GM19035 (cell line): ENCODE measurements at regions not wholly inside any gene's neighbourhood (a gene's known extent, or its start where the extent isn't known, plus 50 kb on each side); places are given as distances from the start of the nearest gene placed in this dataset.

Experiments
- ATAC-seq: cut with Tn5 transposase; IDR thresholded peaks from one replicate; pipeline ENCODE4 v1.9.1; 2021; ENCODE audit not compliant: unreplicated experiment

DNA sequence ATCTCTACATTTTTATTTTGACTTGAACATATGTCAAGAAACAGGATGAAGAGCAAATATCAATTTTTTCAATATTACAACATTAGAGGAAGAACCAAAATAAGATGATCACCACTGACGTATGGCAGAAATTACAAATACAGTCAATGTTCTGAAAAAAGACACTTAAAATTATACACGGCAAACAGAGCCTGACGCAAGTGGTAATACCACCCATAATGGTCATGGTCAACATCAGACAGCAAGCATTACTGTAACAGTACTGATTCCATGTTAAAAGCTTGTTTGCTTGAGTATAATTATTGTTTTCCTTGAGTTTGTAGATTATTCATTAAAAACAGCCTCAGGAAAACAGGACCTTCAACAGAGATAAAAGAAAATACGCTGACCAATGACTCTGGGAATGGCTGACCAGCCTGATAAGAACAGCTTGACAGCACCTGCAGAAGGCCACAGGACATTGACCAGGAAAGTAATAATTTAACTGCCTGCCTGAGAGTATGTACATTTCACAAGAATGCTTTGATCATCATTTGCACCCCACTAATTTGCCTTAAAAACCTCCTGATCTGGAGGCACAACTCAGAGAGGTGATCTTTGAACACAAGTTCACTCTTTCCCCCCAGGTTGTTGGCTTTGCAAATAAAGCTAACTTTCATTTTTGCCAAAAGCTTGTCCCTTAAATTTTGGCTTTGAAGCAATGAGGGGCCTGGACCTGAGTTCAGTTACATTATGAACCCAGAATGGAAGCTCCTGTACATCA is 187.3 kb downstream of the IPO8 start:
- no peak for ATAC-seq

DNA sequence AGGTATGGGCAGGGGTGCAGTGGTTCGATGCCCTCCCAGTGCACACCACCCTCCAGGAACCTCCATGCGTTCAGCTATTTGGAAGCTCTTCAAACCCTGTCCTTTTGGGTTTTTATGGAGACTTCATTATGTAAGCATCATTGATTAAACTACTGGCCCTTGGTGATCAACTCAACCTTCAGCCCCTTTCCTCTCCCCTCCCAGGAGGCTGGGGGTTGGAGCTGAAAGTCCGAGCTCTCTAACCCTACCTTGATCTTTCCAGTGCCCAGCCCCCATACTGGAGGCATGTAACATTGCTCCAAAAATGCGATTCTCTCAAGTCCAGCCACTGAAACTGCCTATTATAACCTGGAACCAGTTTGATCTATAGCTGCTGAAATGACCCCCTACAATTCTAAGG is 188.1 kb downstream of the IPO8 start:
- ATAC-seq = no peak

DNA sequence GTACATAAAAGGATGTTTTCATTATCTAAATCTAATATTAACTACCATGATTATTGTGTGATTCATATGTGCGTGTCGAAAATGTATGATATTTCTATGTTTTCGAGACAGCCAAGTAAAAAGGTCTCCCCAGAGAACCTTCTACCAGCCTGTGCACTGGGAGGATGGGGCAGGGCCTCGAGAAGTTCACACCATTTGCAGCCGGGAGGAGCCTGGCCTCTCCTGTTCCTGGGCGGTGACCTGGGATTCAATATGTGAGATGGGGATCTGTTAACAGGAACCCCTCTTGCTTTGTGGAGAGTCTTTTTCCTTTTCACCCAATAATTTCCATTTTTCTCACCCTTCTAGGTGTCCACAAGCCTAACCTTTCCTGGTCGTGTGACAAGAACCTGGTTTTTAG is 189.3 kb downstream of the IPO8 start:
- ATAC-seq = no peak

DNA sequence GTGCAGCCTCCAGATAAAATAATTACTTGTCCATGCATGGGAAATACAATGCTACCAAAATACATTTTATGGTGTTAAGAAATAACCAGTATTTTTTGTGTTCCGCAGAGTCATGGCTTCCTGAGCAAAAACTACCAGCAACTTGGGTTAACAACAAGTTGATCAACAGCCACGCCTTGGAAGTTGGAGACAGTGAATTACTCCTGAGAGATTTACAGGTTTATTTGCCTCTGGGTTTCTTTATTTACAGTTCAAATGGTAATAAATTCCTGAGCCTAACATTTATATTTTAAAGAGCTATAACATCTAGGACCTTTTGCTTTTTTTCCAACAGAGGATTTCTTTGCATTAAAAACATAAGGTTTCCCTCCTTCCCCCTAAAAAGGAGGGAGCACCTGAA is 194.0 kb downstream of the IPO8 start:
- no peak for ATAC-seq

DNA sequence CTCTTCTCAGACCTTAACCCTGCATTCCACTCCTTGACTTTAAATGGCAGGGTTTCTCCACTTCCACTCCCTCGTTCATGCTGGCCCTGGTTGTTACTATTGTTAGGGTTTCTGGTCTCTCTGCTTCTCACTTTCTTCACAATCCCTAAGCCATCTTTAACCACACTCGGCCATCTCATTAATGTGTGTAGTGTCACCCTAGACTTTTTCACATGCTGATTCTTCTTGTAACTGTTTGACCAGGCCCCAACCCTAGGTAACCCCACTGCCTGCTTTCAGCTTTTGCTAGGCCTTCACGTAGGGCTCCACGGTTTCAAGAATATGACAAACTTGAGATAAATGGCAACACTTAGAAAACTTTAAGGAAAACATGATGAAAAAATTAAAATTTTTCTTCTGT is 195.1 kb downstream of the IPO8 start:
- no peak for ATAC-seq

DNA sequence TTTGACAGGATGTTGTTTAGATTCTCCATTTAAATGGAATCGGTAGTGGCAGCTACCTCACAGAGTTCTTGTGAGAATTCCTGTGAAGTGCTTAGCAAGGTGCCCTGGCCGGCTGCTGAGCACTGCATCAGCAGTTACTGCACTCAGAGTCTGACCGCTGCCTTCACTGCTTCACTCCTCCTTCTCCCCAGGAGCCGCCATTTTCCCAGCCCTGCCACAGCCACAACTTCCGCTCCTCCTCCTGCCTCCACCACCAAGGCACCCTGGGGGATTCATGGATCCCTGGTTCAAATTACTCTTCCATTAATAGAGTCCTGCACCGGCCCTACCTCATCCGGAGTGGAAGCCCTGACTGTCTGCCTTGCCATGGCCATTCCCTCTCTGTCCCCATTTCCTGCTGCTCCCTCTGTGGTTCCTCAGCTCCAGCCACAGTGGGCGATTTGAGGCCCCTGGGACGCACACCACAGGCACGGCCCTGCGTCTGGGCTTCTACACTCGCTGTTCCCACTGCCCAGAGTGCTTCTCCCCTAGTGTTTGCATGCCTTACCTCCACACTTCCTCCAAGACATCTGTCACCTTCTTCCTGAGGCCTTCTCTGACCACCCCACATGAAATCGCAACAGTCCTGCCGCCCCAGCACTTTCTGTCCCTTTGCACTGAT is 210.3 kb downstream of the IPO8 start:
- ATAC-seq = no peak

DNA sequence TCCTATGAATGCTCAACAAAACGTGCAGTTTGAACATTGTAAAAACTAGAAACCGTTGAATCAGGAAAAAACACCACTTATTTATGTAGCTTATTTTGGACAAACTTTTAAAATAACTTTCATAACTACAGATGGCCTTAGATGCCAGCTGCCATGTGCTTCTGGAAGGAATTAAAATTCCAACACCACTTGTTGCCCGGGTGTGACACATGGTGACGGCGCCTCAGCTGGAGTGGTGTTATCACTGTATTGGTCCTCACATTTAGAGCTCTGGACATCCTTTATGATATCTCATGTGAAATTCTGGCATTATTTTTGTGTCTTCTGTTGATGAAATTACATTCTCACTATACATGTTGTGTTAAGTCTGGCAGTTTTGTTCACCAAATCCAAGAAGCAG is 211.0 kb downstream of the IPO8 start:
- no peak for ATAC-seq

DNA sequence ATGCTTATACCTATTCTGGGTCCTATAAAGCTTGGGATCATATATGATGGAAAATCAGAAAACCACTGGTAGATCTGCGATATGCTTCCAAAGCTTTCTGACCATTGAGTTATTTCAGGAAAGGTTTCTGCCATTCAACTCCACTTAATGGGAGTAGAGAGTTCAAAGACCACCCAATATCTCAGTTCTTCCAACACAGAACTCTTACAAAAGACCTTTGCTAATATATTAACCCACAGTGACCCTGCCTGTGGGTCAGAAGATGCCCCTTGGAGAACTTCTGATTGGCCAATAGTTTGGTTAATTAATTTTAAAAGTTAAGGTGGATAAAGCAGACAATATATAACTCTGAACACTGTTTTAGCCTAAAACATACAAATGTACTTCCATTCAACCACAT is 213.0 kb downstream of the IPO8 start:
- no peak for ATAC-seq

DNA sequence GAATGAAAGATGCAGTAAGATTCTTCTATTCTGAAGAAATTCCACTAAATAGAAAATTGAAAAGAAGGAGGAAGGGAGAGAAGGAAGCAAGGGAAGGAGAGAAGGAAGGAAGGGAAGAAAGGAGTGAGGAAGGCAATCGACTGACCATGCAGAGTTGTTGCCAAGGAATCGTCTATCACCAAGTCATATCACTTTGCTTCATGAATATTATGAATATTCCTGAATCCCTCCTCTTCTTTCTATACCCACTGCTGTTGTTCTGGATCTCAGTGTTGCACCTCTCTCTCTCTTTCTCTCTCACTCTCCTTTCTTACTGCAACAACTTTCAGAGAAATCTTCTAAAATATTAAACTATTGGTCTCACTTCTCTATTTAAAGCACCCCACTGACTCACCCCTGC is 222.4 kb downstream of the IPO8 start:
- no peak for ATAC-seq

DNA sequence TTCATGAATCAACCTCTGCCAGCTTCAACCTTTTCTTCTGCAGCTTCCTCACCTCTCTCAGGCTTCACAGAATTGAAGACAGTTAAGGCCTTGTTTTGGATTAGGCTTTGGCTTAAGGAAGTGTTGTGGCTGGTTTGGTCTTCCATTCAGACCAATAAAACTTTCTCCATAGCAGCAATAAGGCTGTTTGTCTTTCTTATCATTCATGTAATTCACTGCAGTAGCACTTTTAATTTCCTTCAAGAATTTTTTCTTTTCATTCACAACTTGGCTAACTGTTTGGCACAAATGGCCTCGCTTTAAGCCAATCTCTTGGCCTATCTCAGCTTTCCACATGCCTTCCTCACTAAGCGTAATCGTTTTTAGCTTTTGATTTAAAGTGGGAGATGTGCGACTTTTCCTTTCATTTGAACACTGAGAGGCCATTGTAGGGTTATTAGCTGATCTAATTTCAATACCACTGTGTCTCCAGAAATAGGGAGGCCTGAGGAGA is 229.5 kb downstream of the IPO8 start:
- ATAC-seq = no peak

DNA sequence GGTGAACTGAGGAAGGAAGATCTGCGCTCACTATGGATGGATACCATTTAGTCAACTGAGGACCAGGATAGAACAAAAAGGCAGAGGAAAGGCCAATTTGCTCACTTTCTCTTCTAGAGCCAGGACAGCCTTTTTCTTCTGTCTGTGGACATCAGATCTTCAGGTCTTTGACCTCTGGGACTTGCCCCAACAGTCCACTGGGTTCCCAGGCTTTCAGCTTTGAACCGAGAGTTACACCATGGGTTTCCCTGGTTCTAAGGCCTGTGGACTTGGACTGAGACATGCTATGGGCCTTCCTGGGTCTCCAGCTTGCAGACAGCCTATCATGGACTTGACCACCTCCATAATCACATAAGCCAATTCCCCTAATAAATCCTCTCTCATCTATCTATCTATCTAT is 232.0 kb downstream of the IPO8 start:
- ATAC-seq = no peak

DNA sequence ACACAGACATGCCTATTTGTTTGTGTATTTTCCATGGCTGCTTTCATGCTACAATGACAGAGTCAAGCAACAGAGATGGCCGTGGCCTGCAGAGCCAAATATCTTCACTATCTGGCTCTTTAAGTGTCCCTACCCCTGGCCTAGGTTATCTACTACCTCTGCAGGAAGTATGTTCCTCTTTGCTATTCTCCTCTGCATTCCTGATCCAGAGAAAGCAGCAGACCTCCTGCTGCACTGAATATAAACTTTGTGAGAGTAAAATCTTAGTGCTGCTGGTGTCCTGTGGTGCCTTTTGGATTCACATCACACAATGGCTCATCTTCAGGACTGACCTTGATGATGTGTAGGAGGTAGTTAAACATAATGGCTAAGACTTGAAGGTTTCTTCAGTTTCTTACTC is 233.4 kb downstream of the IPO8 start:
- no peak for ATAC-seq

DNA sequence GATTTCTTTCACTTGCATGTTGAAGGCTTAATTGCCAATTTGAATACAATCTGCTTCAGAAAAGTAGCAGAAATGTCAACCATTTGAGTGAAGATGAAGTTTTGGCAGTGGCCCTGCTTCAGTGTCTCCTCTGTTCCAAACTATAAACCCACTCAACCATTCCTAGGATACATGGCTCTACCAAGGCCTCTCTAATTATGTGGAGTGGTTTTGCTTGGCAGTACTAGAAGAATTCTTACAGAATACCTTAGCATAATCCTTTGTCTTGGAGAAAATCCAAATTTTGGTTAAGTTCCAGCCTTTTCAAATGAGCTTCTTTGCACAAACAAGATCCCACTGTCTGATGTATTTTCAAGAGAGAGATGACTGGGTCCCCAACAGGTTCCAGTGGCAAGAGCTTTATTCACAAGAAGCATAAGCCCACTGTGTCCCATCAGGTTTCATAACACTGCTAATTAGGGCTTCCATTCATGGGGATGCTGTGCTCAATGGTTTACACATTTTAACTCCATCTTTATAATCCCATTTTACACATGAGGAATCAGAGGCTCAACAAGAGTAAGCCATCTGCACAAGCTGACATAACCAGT is 234.5 kb downstream of the IPO8 start:
- ATAC-seq = no peak

DNA sequence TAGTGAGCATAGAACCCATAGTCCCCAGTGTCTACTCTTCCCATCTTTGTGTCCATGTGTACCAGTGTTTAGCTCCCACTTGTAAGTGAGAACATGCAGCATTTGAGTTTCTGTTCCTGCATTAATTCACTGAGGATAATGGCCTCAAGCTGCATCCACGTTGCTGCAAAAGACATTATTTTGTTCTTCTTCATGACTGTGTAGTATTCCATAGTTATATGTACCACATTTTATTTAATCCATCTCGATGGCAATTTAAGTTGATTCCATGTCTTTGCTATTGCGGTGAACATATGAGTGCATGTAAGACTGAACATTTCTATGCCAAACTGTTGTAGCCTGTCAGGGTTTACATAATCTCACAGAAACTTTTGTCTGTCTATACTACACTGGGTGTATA is 237.2 kb downstream of the IPO8 start:
- ATAC-seq = no peak

DNA sequence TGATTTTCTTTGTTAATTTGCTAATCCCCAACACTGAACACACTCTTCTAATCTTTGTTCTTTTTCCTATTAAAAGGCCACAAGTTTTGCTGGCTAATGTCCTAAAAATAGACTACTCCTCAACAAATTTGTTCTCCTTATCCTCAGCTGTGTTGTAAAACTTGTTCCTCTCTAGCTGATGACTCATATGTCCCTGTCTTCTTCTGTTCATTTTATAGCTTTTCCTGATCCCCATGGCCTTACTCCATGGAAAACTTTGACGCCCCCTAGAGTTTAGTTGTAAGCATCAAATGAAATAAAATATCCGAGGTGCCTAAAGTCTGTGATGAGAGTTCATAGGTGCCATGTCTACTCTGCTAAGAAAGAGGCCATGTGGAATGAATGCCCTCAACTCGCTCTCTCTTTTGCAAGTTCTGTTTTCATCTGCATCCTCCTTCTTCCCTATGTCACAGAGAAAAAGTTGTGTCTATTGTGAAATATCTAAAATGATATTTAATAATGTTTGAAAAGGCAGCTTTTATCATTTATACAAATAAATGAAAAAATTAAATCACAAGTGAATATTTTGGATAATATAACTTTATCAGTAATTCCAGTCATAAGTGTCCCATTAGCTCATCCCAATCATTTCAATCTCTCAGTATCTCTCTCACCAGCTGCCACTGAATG is 237.9 kb downstream of the IPO8 start:
- no peak for ATAC-seq

DNA sequence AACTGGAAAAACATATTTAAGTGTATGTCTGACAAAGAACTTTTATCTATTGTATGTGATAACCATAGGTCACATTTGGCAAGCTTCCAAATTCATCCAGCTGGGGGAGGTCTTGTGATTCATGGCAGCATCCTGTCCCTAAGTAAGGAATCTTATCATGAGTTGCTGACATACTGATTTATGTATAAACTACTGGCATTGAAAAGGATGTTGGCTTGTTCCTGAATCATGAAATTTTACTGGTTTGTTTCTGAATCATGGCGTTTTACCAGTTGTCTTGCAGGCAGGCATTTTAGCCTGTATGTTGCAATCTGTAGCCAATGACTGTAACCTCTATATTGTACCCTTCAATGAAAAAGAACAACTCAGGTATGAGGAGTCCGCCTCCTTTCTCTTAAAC is 244.8 kb downstream of the IPO8 start:
- no peak for ATAC-seq

DNA sequence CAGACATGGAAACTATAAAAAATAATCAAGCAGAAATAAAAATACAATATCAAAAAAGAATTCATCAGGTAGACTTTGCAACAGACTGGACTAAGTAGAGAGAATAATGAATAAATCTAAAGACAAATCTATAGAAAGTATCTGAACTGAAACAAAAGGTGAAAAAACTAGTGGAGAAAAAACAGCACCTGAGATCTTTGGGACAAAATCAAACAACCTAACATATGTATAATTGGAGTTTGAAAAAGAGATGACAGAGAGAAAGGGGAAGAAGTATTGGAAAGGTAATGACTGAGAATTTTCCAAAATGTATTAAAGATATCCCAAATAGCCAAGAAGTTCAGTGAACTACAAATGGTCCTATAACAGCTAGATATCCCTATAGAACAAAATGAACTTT is 245.4 kb downstream of the IPO8 start:
- no peak for ATAC-seq

DNA sequence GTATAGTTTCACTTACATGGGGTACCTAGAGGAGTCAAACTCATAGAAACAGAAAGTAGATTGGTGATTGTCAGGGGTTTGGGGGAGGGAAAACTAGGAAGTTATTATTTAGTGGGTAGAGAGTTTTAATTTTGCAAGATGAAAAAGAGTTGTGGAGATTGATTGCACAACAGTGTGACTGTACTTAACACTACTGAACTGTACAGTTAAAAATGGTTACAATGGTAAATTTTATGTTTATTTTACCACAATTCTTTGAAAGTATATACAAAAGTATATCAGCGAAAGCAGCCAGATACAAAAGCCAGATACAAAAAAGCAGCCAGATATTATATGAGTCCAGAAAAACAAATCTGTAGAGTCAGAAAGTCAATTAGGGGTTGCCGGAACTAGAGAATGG is 247.6 kb downstream of the IPO8 start:
- ATAC-seq = no peak

DNA sequence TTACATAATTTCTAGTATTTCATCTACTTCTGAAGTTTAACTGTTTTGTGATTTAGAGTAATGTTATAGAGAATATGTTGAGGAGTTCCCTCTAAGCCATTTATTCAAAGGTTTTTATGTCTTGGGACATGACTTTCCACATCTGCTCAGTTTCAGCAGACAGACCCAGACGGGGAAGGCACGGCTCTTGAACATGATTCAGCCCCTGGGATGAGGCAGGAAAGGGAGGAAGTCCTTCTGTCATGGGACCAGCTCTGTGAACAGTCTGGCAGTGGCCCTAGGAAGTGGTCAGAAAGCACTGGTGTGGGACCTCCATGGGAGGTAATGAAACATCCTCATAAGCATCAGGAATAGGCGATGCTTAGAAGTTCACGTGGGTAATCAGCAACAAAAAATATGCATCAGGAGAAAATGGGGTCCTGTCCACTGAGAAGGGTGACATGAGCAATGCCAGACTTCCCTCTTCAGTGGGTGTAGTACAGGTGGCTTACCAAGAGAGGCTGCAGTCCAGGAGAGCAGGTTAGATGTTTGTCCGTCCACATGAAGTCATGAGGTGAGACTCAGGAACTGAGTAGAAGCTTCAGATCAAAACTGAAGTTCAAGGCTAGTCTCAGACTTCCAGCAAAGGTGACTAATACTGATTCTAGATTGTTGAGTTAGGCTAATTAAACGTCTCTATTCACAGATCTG is 248.5 kb downstream of the IPO8 start:
- no peak for ATAC-seq

DNA sequence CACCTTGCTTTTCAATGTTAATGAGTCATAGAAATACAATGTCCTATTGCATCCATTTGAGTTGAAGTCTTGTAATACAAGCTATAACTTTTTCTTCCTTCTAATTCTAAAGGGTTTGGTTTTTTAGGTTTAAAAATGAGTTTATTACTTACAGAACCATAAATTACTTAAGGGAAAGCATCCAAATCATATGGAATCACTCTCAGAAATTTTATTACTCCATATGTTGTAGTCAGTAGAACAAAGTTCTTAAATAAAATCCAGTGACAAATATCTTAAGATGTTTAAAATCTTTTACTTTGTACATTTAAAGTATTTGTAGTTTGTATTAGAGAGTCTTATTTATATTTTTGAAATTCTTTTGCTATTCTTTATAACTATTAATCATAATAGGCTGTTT is 253.2 kb downstream of the IPO8 start:
- ATAC-seq = no peak
